GM23338 (cell line): ENCODE measurements at regions not wholly inside any gene's neighbourhood (a gene's known extent, or its start where the extent isn't known, plus 50 kb on each side); places are given as distances from the start of the nearest gene placed in this dataset.

ENCODE experiments used
- ATAC-seq: fragments of 200-7000 bp; cut with Tn5 transposase; 3 replicates; pipeline ENCODE4 v1.9.1; 2020
- DNase-seq: peaks from one replicate; pipeline ENCODE4 v3.0.0-alpha.2; 2015; ENCODE audit warnings: low spot score
- H2AFZ ChIP-seq: fragments of 200-600 bp; sonication (generic); 2 replicates; pipeline ENCODE4 v1.8.0; 2016; ENCODE audit warnings: antibody characterized with exemption, mild to moderate bottlenecking, moderate library complexity
- H3F3A ChIP-seq: fragments of 200-600 bp; sonication (generic); replicated peaks from 2 replicates; pipeline ENCODE4 v1.8.0; 2017; ENCODE audit warnings: antibody characterized with exemption, mixed run types, low read depth
- H3K27ac ChIP-seq: fragments of 200-600 bp; sonication (generic); 2 replicates; pipeline ENCODE4 v1.6.1; 2016; ENCODE audit warnings: low read depth
- H3K27me3 ChIP-seq: fragments of 200-600 bp; sonication (generic); 2 replicates; pipeline ENCODE4 v1.8.0; 2016; ENCODE audit warnings: mild to moderate bottlenecking, mixed run types, moderate library complexity; ENCODE audit not compliant: insufficient read depth
- H3K36me3 ChIP-seq: fragments of 200-600 bp; sonication (generic); 2 replicates; pipeline ENCODE4 v1.8.0; 2016; ENCODE audit warnings: mild to moderate bottlenecking; ENCODE audit not compliant: insufficient read depth
- H3K4me1 ChIP-seq: fragments of 200-600 bp; sonication (generic); 2 replicates; pipeline ENCODE4 v1.8.0; 2016; ENCODE audit warnings: mild to moderate bottlenecking, moderate library complexity; ENCODE audit not compliant: insufficient read depth
- H3K4me2 ChIP-seq: fragments of 200-600 bp; sonication (generic); 2 replicates; pipeline ENCODE4 v1.7.1; 2017; ENCODE audit warnings: mixed run types
- H3K4me3 ChIP-seq: fragments of 200-600 bp; sonication (generic); 2 replicates; pipeline ENCODE4 v1.6.1; 2016; ENCODE audit warnings: mixed run types
- H3K79me2 ChIP-seq: fragments of 200-600 bp; sonication (generic); replicated peaks from 2 replicates; pipeline ENCODE4 v1.8.0; 2017; ENCODE audit warnings: mild to moderate bottlenecking; ENCODE audit not compliant: insufficient read depth
- H3K9me2 ChIP-seq: fragments of 200-600 bp; sonication (generic); 2 replicates; pipeline ENCODE4 v1.8.0; 2017; ENCODE audit not compliant: insufficient read depth
- H4K20me1 ChIP-seq: fragments of 200-600 bp; sonication (generic); replicated peaks from 2 replicates; pipeline ENCODE4 v1.8.0; 2017; ENCODE audit warnings: mild to moderate bottlenecking; ENCODE audit not compliant: insufficient read depth
- H3K27ac Mint-ChIP-seq: 2 replicates; pipeline ENCODE4 v1.8.0; 2020; ENCODE audit warnings: inconsistent platforms, mild to moderate bottlenecking, moderate library complexity, mixed read lengths
- H3K27me3 Mint-ChIP-seq: 3 replicates; pipeline ENCODE4 v1.8.0; 2022; ENCODE audit warnings: low read depth, mild to moderate bottlenecking, moderate library complexity, mixed read lengths, inconsistent platforms; ENCODE audit not compliant: insufficient read depth, poor library complexity
- H3K36me3 Mint-ChIP-seq: 3 replicates; pipeline ENCODE4 v1.8.0; 2021; ENCODE audit warnings: low read depth, mild to moderate bottlenecking, inconsistent platforms, moderate library complexity, mixed read lengths
- H3K4me1 Mint-ChIP-seq: 3 replicates; pipeline ENCODE4 v1.8.0; 2020; ENCODE audit warnings: mild to moderate bottlenecking, inconsistent platforms, mixed read lengths
- H3K4me3 Mint-ChIP-seq: 3 replicates; pipeline ENCODE4 v1.8.0; 2021; ENCODE audit warnings: moderate library complexity, mild to moderate bottlenecking, inconsistent platforms, mixed read lengths
- H3K9me3 Mint-ChIP-seq: 3 replicates; pipeline ENCODE4 v1.8.0; 2020; ENCODE audit warnings: moderate library complexity, mild to moderate bottlenecking, inconsistent platforms, mixed read lengths
- CREB1 ChIP-seq: fragments of 250-450 bp; sonication (Bioruptor Pico); IDR thresholded peaks from 2 replicates; pipeline ENCODE4 v1.5.0; 2020; ENCODE audit warnings: low read depth, mild to moderate bottlenecking, moderate library complexity
- JUNB ChIP-seq: IDR thresholded peaks from one replicate; pipeline ENCODE4 v1.6.1; 2016; ENCODE audit warnings: antibody characterized with exemption; ENCODE audit not compliant: unreplicated experiment
- POLR2AphosphoS5 ChIP-seq: IDR thresholded peaks from 2 replicates; pipeline ENCODE4 v1.6.1; 2016; ENCODE audit warnings: antibody characterized with exemption, low read depth
- STAT1 ChIP-seq: IDR thresholded peaks from one replicate; pipeline ENCODE4 v1.6.1; 2016; ENCODE audit warnings: antibody characterized with exemption; ENCODE audit not compliant: unreplicated experiment
- ZNF114 ChIP-seq: fragments of 250-450 bp; sonication (Bioruptor Pico); IDR thresholded peaks from 2 replicates; pipeline ENCODE4 v1.5.0; 2020; ENCODE audit warnings: mild to moderate bottlenecking, moderate library complexity
- ZNF331 ChIP-seq: fragments of 250-450 bp; sonication (Bioruptor Pico); IDR thresholded peaks from 2 replicates; pipeline ENCODE4 v1.5.0; 2020; ENCODE audit warnings: low read depth, mild to moderate bottlenecking, moderate library complexity
- ZNF462 ChIP-seq: fragments of 250-450 bp; sonication (Bioruptor Pico); IDR thresholded peaks from 2 replicates; pipeline ENCODE4 v1.5.0; 2020; ENCODE audit warnings: mild to moderate bottlenecking, moderate library complexity
- TF ChIP-seq, protein P1 (sequence below), 2 experiments: fragments of 200-600 bp in 1 of 2; sonication (generic) in 1 of 2; conservative IDR thresholded peaks; 2 replicates each; pipeline versions ENCODE4 v1.5.1 to v1.6.1; 2016 to 2017; ENCODE audit warnings: antibody characterized with exemption in 2 of 2, low read depth in 2 of 2, mild to moderate bottlenecking in 2 of 2, moderate library complexity in 1 of 2

- no peaks in the 10 kb centered on the region for H3K27me3 ChIP-seq
- no peaks in the 10 kb centered on the region for H3K9me2 ChIP-seq
- H3K27ac ChIP-seq: no peak overlapping the region
- H2AFZ ChIP-seq: peak overlapping the region; percentile 95
- H3K79me2 ChIP-seq: no peaks in the 10 kb centered on the region
- Mint-ChIP-seq H3K36me3 (no peaks in the 10 kb centered on the region), H3K4me1 (peaks cover 10% of the 10 kb centered on the region; the same call in 2 of the 3 replicates), H3K27ac (no peak overlapping the region), H3K27me3 (peaks cover 9% of the 10 kb centered on the region), H3K4me3 (no peak overlapping the region), H3K9me3 (no peaks in the 10 kb centered on the region)
- no peaks in the 10 kb centered on the region for H4K20me1 ChIP-seq
- TF ChIP-seq CREB1 (CRISPR knock-in tag) (0 out of 2 replicates have a peak, but pooled peaks have one; percentile 34), STAT1 (no peak), JUNB (no peak), ZNF114 (no peak), ZNF462 (CRISPR knock-in tag) (no peak), POLR2AphosphoS5 (no peak), ZNF331 (CRISPR knock-in tag) (no peak)
- TF ChIP-seq, protein P1, sequence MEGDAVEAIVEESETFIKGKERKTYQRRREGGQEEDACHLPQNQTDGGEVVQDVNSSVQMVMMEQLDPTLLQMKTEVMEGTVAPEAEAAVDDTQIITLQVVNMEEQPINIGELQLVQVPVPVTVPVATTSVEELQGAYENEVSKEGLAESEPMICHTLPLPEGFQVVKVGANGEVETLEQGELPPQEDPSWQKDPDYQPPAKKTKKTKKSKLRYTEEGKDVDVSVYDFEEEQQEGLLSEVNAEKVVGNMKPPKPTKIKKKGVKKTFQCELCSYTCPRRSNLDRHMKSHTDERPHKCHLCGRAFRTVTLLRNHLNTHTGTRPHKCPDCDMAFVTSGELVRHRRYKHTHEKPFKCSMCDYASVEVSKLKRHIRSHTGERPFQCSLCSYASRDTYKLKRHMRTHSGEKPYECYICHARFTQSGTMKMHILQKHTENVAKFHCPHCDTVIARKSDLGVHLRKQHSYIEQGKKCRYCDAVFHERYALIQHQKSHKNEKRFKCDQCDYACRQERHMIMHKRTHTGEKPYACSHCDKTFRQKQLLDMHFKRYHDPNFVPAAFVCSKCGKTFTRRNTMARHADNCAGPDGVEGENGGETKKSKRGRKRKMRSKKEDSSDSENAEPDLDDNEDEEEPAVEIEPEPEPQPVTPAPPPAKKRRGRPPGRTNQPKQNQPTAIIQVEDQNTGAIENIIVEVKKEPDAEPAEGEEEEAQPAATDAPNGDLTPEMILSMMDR (conservative IDR thresholded peaks at IDR 0.05; ENCODE audit: low read depth in 2 of 2): peak; percentile 93 to 97
- peak; percentile 82 for ATAC-seq
- no peaks in the 10 kb centered on the region for H3K4me1 ChIP-seq
- no peaks in the 10 kb centered on the region for H3F3A ChIP-seq
- no peaks in the 10 kb centered on the region for H3K36me3 ChIP-seq
- peak; percentile 90 for DNase-seq
- no peak overlapping the region for H3K4me3 ChIP-seq
- no peak overlapping the region for H3K4me2 ChIP-seq
Measured at GRCh38 chr11:36744375-36745168, 146.5 kb upstream of the RAG2 start.
